ENCODE measurements at regions not wholly inside any gene's neighbourhood (a gene's known extent, or its start where the extent isn't known, plus 50 kb on each side); places are given as distances from the start of the nearest gene placed in this dataset.
"Not testable (repeated sequence)": the region's sequence is repeated elsewhere in the genome, so short reads cannot be mapped to it uniquely, and the experiment has no call there.

DNA sequence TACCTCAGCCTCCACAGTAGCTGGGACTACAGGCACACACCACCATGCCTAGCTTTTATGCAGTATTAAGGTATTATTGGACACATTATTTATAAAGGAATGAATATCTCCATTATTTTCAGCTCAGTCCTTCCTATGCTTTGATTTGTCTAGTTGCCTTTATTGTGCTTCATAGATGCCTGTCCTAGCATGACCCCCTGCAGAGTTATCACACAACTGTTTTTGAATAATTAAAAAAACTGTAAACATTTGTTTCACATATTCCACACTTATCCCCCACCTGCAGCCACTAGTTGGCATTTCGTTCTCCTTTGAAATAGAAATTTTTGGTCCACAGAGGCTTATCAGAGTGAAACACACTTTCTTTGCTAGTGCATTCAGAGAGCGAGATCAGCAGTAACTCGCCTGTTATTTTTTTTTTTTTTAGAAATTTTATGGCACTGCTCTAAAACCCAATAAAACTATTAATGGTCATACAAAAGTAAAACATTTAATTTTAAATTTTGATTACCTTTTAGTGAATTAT lies 151.8 kb upstream of the RASA1 start:
- no peak for DNase-seq

DNA sequence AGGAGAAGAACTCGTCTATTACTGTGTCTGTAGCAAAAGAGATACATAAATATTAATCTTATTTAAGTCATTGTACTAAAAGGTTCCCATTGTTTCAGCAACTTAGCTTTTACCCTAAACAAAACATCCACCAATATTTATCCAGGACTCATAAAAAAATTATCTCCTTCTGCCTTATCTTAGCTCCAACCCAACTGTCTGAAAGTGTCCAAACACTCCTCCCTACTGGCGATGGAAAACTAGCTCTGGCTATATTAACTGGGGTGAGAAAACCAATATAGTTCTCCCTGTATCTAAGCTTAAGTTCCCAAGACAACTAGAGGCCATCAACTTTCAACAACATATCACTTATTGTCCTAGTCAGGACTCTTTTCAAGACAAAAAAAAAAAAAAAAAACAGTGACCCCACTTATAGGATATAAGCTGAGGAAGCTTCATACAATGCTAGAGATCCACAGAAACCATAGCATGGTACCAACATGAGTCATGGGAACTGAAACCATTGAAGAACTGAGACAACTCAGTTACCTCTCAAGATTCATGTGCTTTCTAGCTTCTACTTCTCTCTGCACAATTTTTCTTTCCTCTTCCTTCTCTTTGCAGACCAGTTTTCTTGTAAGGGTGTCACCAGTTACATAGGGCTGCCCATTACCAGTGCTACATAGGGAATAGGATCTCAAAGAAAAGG lies 150.7 kb upstream of the RASA1 start:
- DNase-seq: no peak

DNA sequence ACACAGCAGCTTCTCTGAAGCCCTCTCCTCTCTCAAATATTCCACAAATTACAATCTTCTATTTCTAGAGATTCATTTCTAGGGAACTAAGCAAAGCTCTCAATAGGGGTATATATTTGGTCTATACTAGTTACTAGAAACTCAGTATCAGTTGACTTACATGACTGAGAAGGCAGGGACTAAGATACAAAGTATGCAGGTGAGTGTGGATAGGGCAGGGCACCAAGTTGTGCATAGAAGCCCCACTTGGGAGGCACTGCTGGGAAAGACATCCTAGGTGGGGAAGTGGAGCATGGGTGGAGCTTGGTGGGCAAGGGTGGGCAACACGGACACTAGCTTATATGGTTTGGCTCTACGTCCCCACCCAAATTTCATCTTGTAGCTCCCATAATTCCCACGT lies 148.1 kb upstream of the RASA1 start:
- DNase-seq: no peak

DNA sequence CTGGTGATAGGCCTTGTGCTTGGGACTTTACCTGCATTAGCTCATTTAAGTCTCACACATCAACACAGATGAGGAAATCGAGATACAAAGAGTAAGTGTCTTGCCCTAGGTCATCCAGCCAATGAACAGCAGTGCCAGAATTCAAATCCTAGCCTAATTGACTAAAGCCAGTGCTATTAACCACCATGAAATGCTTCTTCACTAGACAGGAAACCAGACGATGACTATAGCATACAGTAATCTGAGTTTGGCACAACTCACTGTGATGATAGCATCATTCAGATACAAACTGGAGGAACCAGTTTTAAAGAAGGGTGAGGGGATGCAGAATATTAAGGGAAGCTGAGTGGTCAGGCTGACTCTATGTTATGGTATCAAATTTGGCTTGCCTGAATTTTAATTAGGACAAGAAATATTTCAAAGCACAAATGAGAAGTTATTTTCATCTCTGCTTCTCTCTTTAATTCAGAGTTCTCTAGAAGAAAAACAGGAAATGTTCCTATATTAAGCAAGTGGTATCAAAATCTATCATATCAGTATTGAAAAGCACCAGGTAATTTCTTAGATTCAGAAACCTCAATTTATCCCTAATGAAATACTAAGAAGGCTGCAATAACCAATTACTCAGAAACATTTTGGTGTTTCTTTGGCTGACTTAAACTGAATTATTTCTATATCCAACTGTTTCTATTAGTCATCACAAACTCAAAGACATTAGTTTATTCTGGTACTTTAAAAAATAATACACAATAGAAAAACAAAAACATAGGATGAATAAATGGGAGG lies 147.0 kb upstream of the RASA1 start:
- peak; percentile 4 for DNase-seq

DNA sequence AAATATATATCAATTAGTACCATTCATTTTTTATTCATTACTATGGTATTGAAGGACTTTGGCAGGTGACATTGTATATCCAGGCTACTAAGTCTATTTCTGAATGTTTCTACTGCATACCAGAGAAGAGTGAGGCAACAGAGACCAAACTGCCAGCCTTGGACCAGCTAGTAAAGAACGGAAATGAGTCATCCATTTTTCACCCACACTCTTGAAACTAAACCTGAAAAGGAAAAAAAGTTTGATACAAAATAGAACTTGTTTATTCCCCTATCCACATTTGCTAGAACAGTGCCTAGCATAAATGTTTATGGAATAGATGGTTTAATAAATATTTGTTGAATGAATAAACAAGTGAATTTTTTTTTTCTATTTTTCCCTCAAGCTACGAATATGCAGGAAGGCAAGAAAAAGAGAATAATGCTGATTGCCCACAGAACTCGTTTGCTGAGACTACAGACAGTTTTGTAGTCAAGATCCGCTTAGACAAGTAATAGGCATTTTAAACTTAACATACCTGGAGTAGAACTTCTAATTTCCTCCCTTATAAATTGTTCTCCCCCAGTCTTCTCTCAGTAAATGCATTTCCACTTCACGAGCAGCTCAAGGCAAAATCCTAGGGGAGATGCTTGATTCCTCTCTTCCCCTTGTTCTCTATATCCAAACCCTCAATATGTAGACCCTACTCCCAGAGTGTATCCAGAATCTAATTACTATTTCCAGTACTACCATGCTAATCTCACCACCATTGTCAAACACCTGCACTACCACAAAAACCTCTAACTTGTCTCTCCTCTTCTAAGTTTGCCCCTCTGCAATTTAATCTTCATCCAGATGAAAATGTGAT lies 146.2 kb upstream of the RASA1 start:
- DNase-seq: peak; percentile 45

DNA sequence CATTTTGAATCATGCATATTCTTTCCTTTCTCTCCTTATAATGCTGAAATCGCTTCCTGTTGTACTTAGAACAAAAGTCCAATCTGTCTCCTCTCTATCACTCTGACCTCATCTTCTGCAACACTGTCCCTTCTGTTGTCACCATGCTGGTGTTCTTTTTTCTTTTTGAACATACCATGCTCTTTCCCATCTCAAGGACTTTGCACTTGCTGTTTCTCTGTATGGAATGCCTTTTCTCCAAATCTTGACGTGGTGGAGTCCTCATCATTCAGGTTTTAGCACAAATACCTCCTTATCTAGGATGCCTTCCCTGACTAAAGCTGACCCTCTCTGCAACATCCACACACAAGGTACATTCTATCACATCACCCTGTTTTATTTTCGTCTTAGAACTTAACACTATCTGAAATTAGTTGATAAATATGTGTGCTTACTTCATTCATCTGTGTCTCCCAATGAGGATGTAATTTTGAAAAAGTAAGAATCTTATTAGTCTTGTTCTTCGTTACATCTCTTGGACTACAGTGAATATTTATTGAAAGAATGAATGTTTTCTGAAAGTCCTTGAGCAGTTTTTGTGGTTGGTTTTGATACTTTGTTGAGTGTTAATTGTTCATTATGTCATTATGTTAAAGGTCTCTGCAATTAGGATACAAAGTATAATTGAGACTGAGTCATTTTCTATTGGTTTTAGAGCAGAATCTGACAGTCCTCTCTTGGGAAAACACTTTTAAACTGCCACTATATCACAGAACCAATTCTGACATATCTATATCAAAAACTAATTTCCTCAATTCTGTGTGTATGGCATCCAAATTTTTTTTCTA lies 145.3 kb upstream of the RASA1 start:
- DNase-seq: no peak

DNA sequence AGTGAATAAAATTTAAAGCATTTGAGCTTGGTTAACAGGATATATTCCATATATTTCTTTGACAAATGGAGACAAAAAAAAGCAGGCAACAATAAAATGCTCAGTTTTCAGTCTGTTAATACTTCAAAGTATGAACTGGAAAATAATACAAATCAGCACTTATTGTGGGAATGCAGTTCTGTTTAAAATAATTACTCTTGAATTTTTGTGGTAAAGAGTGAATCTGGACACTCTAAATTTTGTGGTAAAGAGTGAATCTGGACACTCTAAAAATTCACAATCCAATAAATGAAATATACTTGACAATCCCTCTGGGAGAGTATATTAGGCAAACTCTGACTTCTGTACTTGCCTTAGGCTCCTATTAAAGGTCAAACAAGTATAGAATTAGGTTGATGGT lies 141.9 kb upstream of the RASA1 start:
- no peak for DNase-seq

DNA sequence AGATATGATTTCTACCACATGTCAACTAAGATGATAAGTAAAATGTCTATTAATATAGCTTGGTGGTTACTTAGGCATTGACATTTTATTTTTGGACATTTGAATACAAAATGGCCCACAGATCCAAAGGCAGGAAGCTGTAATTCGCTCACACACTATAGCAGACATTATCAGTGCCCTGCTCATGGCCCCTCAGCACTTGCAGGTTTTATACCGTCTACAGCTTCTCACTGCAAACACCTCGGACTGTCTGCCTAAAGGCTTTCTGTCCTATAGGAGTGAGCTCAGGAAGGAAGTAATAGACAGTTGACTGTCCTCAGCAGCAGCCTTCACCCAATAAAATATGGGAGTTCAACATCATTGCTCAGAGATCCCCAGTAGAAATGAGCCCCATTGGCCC lies 140.8 kb upstream of the RASA1 start:
- no peak for DNase-seq

DNA sequence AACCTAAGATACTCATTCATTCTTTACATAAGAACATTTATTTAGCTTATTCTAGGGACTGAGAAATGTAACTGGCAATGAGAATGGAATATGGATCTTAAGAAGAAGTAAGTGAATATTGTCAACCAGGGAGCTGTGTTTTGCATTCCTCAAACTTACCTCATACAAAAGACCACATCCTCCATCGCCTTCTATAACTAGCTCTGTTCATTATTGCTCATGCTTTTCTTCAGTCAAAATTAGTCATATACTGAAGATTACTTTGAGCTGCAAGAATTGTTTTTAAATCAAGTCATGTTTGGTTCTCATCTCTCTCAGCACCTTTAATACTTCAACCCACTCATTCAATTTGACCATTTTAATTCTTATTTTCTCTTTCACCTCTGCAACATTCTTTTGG lies 140.3 kb upstream of the RASA1 start:
- no peak for DNase-seq

DNA sequence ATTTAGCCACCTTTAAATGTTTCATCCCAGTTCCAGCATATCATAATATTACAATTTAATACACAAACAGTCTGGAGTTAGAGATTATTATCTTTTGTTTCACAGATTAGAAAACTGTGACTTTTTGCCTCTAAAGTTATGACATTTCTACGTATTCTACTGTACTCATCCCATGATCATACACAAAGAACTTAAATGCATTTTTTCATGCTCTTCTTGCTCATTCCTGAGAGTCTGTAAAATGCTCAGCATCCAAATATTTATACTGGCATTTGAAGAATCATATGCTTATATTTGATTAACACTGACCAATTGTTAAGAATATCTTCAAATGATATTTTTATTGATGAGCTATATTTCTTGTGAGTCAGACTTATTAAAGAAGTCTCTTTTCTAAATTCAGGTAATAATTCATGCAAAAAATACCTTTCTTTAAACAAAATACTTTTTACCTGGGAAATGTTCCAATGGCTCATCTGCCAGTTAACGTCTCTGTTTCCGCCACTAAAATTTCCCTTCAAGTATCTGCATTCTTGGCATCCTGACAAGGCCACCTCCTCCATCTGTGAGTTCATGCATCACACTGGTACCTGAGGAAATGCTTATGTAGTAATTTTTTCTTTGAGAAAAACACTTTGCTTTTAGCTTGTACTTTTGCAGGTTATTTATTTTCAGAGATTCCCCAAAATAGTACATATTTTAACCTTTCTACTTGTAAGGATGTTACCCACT lies 139.6 kb upstream of the RASA1 start:
- peak; percentile 5 for DNase-seq

DNA sequence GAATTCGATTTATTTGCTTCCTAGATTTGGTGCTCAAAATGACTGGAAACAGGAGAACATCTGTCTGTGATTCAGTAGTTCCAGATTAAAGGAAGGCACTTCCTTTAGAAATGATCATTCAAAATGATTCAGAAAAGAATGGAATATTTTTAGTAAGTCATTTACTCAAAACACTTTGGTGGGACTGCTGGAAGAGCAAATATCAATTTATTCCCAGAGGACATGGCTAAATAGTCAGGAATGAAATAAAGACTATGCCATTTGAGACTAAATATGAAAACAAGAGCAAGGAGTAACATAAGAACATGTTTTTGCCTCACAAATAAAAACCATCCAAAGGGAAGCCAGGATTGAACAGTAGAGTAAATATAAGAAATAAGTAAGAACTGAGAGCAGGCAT lies 138.6 kb upstream of the RASA1 start:
- DNase-seq: no peak

DNA sequence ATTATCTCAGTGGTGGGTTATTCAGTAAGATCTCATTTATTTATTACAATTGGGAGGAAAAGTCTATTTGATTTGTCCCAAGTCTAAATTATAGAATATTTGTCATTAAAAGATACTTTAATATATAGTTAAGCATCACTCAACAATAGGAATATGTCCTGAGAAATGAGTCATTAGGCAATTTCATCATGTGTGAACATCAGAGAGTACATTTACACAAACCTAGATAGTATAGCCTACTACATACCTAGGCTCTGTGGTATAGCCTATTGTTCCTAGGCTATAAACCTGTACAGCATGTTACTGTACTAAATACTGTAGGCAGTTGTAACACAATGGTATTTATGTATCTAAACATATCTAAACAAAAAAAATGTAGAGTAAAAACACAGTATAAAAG lies 135.0 kb upstream of the RASA1 start:
- DNase-seq: no peak

DNA sequence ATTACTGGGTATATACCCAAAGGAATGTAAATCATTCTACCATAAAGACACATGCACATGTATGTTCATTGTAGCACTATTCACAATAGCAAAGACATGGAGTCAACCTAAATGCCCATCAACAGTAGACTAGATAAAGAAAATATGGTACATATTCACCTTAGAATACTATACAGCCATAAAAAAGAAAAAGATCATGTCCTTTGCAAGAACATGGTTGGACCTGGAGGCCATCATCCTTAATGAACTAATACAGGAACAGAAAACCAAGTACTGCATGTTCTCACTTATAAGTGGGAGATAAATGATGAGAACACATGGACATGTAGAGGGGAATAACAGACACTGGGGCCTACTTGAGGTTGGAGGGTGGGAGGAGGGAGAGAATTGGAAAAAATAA lies 133.2 kb upstream of the RASA1 start:
- not testable (repeated sequence) for DNase-seq

DNA sequence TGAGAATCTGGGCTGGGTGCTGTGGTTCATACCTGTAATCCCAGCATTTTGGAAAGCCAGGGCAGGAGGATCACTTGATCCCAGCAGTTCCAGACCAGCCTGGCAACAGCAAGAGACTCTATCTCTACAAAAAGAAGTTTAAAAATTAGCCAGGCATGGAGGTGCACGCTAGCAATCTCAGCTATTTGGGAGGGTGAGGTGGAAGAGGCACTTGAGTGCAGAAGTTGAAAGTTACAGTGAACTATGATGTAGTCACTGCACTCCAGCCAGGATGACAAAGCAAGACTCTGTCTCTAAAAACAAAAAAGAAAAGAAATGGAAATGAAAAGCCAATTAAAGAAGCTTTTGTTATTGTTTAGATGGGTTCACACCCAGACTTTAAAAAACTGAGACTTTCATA lies 131.6 kb upstream of the RASA1 start:
- no peak for DNase-seq

DNA sequence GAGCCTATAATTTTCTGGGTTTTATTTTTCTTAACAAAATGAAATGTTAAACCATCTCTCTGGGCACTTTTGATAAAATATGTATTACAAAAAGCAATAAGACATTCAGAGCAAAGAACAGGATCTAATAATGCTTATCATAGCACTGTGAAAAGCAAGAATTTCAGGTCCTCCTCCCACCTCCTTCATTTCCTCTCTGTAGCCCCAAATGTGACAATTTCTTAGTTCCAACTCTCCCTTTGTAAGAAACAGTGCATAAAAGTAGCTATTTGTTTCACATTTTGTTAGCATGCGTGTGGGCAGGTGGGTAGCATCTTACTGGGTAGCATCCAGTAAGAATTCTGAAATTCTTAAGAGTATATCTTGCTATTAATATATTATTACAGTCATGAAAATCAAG lies 130.9 kb upstream of the RASA1 start:
- no peak for DNase-seq

DNA sequence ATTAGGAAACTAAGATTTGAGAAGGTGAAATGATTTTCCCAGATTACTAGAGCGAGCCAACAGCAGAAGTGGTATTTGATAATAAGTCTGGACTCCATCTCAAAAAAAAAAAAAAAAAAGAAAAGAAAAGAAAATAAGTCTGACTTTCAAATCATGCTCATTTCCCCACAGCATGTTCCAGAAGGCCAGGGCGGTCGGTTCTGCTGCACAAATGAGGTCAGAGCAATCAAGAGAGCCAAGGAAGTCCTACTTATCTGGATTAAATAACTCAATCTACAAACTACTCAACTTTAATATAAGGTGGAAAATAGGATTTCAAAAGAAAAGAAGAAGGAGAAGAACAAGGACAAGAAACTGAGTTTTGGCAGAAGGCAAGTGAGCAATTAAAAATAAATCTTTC lies 130.4 kb upstream of the RASA1 start:
- no peak for DNase-seq

DNA sequence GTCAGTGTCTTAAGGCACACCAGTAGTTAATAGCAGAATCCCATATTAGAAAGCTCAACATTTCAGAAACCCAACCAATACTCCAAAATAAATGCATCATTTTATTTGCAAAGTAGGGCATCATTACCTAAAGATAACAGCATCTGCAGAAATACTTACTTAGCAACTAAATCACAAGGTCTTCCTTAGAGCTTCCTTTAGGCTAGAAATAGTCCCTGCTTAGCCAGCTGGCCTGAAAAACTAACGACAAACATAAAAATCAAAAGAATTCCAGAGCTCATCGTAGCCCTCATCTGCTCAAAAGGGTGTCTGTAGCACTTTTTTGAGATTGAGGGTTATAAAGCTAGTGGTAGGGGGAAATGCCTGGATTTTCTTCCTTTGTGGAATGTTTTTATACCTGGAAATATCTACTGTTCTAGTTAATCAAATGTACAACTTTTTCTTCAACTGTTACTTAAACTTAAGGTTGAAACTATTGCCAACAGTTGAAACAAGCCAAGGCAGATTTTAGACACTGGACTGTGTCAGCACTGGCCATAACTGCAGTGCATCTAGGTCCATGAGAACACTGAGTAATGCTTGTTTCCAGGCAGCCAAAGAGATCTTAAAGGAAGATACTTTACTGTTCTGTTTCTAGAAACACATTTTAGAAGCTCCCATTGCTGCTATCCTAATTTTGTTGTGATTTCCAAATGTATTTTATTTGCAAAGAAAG lies 129.4 kb upstream of the RASA1 start:
- no peak for DNase-seq

DNA sequence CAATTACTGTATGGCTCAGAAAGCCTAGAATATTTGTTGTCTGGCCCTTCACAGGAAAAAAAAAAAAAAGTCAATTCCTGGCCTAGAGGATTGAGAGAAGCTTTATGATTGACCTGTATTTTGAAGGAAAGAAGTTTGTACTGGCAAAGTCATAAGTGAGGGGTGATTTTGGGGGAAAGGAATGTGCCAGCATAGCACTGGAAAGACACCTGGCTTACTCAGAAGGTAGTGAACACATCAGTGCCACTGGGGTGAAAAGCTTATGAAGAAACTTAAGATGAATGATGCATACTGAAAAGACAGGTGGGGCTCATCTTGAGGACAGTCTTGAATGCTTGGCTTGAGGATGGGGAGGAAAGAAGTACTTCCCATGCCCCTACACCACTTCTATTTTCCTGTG lies 127.9 kb upstream of the RASA1 start:
- no peak for DNase-seq

DNA sequence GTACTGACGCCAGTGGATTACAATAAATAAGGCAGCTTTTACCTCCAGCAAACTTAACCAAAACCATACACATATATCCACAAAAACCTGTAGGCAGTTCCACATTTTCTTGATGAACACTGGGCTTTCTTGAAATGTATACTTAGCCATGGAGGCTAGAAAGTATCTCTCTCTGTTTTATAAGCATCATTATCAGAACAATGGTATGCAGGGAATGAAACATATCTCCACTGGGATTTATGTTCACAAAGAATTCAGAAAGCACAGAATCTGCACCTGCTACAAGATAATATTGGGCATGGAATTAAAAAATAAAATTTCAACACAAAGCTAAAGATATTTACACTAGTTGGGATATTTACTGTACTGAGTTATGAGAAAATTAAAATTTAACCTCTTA lies 126.1 kb upstream of the RASA1 start:
- no peak for DNase-seq

DNA sequence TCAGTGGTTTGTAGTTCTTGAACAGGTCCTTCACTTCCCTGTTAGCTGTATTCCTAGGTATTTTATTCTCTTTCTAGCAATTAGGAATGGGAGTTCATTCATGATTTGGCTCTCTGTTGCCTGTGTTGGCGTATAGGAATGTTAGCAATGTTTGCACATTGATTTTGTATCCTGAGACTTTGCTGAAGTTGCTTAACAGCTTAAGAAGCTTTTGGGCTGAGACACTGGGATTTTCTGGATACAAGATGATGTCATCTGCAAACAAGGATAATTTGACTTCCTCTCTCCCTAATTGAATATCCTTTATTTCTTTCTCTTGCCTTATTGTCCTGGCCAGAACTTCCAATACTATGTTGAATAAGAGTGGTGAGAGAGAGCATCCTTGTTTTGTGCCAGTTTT lies 121.8 kb upstream of the RASA1 start:
- not testable (repeated sequence) for DNase-seq

DNA sequence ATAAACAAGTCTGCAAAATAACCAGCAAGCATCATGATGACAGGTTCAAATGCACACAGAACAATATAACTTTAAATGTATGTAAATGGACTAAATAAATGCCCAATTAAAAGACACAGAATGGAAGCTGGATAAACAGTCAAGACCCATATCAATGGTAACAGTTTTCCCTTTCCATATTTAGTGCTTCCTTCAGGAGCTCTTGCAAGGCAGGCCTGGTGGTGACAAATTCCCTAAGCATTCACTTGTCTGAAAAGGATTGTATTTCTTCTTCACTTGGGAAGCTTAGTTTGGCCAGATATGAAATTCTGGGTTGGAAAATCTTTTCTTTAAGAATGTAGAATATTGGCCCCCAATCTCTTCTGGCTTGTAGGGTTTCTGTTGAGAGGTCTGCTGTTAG lies 120.2 kb upstream of the RASA1 start:
- no peak for DNase-seq
